ENCODE measurements at regions not wholly inside any gene's neighbourhood (a gene's known extent, or its start where the extent isn't known, plus 50 kb on each side); places are given as distances from the start of the nearest gene placed in this dataset.

DNA sequence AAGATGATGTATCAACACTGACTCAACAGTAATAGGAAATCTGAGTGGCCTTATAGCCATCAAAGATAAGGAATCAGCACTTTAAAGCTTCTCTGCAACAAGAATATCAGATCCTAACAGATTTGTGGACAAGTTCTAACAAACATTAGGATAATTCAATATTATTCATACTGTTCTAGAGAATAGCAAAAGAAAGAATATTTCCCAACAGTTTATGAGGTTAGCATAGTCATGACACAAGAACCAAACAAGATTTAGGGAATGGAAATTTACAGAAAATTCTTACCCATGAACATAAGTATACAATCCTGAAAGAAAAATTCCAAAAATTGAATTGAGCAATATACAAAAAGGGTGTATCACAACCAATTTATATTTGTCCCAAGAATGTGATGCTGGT is 64.3 kb upstream of the BTBD3 start:
- no peak overlapping the region for H3K27ac ChIP-seq (ENCODE audit: low read length)

DNA sequence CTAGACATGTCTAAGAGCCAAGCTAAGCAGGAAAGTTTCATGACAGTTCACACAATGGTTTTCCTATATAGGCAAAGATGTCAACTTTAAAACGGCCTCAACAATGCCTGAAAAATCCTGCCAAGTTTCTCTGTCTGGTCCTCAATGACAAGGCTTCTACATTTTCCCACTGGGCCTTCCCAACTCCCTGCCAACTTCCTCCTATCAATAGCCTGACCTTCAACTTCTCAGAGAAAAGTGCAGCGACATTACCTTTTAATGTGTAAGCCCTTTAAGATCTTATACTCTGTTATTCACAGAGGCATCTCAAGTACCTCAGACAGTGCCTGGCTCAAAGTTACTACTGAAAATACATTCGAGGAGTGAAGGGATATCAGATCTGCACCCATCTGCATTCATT is 56.2 kb upstream of the BTBD3 start:
- no peak overlapping the region for H3K4me2 ChIP-seq (ENCODE audit: low read length)
- H3K27me3 ChIP-seq (ENCODE audit: insufficient read depth, low read depth, low read length), result no peaks in the 10 kb centered on the region
- H2AFZ ChIP-seq (ENCODE audit: low read depth, low read length), result no peak overlapping the region
- no peaks in the 10 kb centered on the region for H3K36me3 ChIP-seq (ENCODE audit: insufficient read depth, low read length)
- no peak overlapping the region for H3K9ac ChIP-seq (ENCODE audit: low read length)
- H3K9me2 ChIP-seq (ENCODE audit: insufficient read depth, low read length), result no peaks in the 10 kb centered on the region
- H3F3A ChIP-seq (ENCODE audit: insufficient read depth, low read length, poor library complexity, severe bottlenecking), result no peaks in the 10 kb centered on the region
- no peak overlapping the region for H3K4me3 ChIP-seq (ENCODE audit: low read length)
- no peak overlapping the region for H3K27ac ChIP-seq (ENCODE audit: low read length)
- no peaks in the 10 kb centered on the region for H4K20me1 ChIP-seq (ENCODE audit: insufficient read depth)
- no peaks in the 10 kb centered on the region for H3K79me2 ChIP-seq (replicated peaks; ENCODE audit: insufficient read depth, low read length)
- TF ChIP-seq POLR2AphosphoS5 (IDR thresholded peaks at IDR 0.05), result no peak
- TF ChIP-seq SMC3 (conservative IDR thresholded peaks at IDR 0.05; ENCODE audit: poor library complexity), result no peak
- no peak for TF ChIP-seq EZH2 (IDR thresholded peaks at IDR 0.05; ENCODE audit: borderline replicate concordance, insufficient read depth, low read length, poor library complexity, severe bottlenecking)
- TF ChIP-seq, protein P1, sequence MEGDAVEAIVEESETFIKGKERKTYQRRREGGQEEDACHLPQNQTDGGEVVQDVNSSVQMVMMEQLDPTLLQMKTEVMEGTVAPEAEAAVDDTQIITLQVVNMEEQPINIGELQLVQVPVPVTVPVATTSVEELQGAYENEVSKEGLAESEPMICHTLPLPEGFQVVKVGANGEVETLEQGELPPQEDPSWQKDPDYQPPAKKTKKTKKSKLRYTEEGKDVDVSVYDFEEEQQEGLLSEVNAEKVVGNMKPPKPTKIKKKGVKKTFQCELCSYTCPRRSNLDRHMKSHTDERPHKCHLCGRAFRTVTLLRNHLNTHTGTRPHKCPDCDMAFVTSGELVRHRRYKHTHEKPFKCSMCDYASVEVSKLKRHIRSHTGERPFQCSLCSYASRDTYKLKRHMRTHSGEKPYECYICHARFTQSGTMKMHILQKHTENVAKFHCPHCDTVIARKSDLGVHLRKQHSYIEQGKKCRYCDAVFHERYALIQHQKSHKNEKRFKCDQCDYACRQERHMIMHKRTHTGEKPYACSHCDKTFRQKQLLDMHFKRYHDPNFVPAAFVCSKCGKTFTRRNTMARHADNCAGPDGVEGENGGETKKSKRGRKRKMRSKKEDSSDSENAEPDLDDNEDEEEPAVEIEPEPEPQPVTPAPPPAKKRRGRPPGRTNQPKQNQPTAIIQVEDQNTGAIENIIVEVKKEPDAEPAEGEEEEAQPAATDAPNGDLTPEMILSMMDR (IDR thresholded peaks at IDR 0.05; ENCODE audit: poor library complexity, severe bottlenecking), result no peak
- TF ChIP-seq RAD21 (conservative IDR thresholded peaks at IDR 0.05), result no peak
- TF ChIP-seq TAF1 (IDR thresholded peaks at IDR 0.05; ENCODE audit: low read depth), result no peak
- H3K9me3 ChIP-seq (ENCODE audit: low read length), result no peaks in the 10 kb centered on the region

More for the DNA sequence above, 64.3 kb upstream of the BTBD3 start:
- Histone ChIP-seq H2AFZ (ENCODE audit: low read depth, low read length) (no peak overlapping the region), H3K9me2 (ENCODE audit: insufficient read depth, low read length) (no peaks in the 10 kb centered on the region), H4K20me1 (ENCODE audit: insufficient read depth) (no peaks in the 10 kb centered on the region), H3K4me3 (ENCODE audit: low read length) (no peak overlapping the region), H3F3A (ENCODE audit: insufficient read depth, low read length, poor library complexity, severe bottlenecking) (no peaks in the 10 kb centered on the region), H3K9ac (ENCODE audit: low read length) (no peak overlapping the region), H3K27me3 (ENCODE audit: insufficient read depth, low read depth, low read length) (no peaks in the 10 kb centered on the region), H3K79me2 (replicated peaks; ENCODE audit: insufficient read depth, low read length) (no peaks in the 10 kb centered on the region), H3K4me2 (ENCODE audit: low read length) (no peak overlapping the region), H3K9me3 (ENCODE audit: low read length) (no peaks in the 10 kb centered on the region), H3K36me3 (ENCODE audit: insufficient read depth, low read length) (no peaks in the 10 kb centered on the region)
- TF ChIP-seq, protein P2, sequence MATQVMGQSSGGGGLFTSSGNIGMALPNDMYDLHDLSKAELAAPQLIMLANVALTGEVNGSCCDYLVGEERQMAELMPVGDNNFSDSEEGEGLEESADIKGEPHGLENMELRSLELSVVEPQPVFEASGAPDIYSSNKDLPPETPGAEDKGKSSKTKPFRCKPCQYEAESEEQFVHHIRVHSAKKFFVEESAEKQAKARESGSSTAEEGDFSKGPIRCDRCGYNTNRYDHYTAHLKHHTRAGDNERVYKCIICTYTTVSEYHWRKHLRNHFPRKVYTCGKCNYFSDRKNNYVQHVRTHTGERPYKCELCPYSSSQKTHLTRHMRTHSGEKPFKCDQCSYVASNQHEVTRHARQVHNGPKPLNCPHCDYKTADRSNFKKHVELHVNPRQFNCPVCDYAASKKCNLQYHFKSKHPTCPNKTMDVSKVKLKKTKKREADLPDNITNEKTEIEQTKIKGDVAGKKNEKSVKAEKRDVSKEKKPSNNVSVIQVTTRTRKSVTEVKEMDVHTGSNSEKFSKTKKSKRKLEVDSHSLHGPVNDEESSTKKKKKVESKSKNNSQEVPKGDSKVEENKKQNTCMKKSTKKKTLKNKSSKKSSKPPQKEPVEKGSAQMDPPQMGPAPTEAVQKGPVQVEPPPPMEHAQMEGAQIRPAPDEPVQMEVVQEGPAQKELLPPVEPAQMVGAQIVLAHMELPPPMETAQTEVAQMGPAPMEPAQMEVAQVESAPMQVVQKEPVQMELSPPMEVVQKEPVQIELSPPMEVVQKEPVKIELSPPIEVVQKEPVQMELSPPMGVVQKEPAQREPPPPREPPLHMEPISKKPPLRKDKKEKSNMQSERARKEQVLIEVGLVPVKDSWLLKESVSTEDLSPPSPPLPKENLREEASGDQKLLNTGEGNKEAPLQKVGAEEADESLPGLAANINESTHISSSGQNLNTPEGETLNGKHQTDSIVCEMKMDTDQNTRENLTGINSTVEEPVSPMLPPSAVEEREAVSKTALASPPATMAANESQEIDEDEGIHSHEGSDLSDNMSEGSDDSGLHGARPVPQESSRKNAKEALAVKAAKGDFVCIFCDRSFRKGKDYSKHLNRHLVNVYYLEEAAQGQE (IDR thresholded peaks at IDR 0.05; ENCODE audit: borderline replicate concordance), result no peak
- TF ChIP-seq EZH2 (IDR thresholded peaks at IDR 0.05; ENCODE audit: borderline replicate concordance, insufficient read depth, low read length, poor library complexity, severe bottlenecking), result no peak
- no peak for TF ChIP-seq RAD21 (conservative IDR thresholded peaks at IDR 0.05)
- no peak for TF ChIP-seq SMC3 (conservative IDR thresholded peaks at IDR 0.05; ENCODE audit: poor library complexity)
- TF ChIP-seq MXI1 (conservative IDR thresholded peaks at IDR 0.05; ENCODE audit: poor library complexity, severe bottlenecking), result no peak
- no peak for TF ChIP-seq TAF1 (IDR thresholded peaks at IDR 0.05; ENCODE audit: low read depth)
- no peak for TF ChIP-seq POLR2AphosphoS5 (IDR thresholded peaks at IDR 0.05)
- TF ChIP-seq, protein P1 (IDR thresholded peaks at IDR 0.05; ENCODE audit: poor library complexity, severe bottlenecking), result no peak
- TF ChIP-seq EP300 (conservative IDR thresholded peaks at IDR 0.05; ENCODE audit: poor library complexity, severe bottlenecking), result no peak

Data from neural cell (in vitro differentiated cells).